Ectodermal cell (in vitro differentiated cells): ENCODE measurements at regions not wholly inside any gene's neighbourhood (a gene's known extent, or its start where the extent isn't known, plus 50 kb on each side); places are given as distances from the start of the nearest gene placed in this dataset.

Experiments used
- H3K27ac ChIP-seq: 2 replicates; pipeline ENCODE4 v1.7.0; 2013; ENCODE audit warnings: mild to moderate bottlenecking, low read depth, low read length; ENCODE audit not compliant: insufficient read depth, poor library complexity, severe bottlenecking
- H3K27me3 ChIP-seq: 2 replicates; pipeline ENCODE4 v1.7.0; 2013; ENCODE audit warnings: mild to moderate bottlenecking, low read length; ENCODE audit not compliant: insufficient read depth, control insufficient read depth, poor library complexity, severe bottlenecking
- H3K36me3 ChIP-seq: one replicate; pipeline ENCODE4 v1.7.0; 2013; ENCODE audit warnings: low read length; ENCODE audit not compliant: control insufficient read depth, insufficient read depth
- H3K4me1 ChIP-seq: one replicate; pipeline ENCODE4 v1.7.0; 2013; ENCODE audit warnings: low read length; ENCODE audit not compliant: control insufficient read depth, insufficient read depth
- H3K4me3 ChIP-seq: 2 replicates; pipeline ENCODE4 v1.7.0; 2013; ENCODE audit warnings: low read depth, low read length, control low read depth; ENCODE audit not compliant: insufficient read depth
- H3K9me3 ChIP-seq: 2 replicates; pipeline ENCODE4 v1.7.0; 2013; ENCODE audit warnings: mild to moderate bottlenecking, low read length, moderate library complexity; ENCODE audit not compliant: control insufficient read depth
- WGBS, 2 experiments: methylation state at CpG; one replicate each; pipeline ENCODE4 v1.1.7; 2013; ENCODE audit warnings: missing lambda C conversion rate in 2 of 2; 5-methylcytosine and 5-hydroxymethylcytosine counted together

GRCh38 chr9:26391036-26391435 lies 501.6 kb downstream of the CAAP1 start:
- 88 to 89% methylated on average over 4 of the region's 4 CpGs for WGBS, 2 experiments
- H3K9me3 ChIP-seq, result no peaks in the 10 kb centered on the region
- no peaks in the 10 kb centered on the region for H3K4me1 ChIP-seq
- no peaks in the 10 kb centered on the region for H3K27me3 ChIP-seq
- no peak overlapping the region for H3K4me3 ChIP-seq
- H3K27ac ChIP-seq, result no peak overlapping the region
- H3K36me3 ChIP-seq, result no peaks in the 10 kb centered on the region

GRCh38 chr9:26375448-26375847 lies 517.2 kb downstream of the CAAP1 start:
- WGBS, 2 experiments, result 97 to 100% methylated on average over 2 of the region's 2 CpGs
- Histone ChIP-seq H3K4me1 (no peaks in the 10 kb centered on the region), H3K27ac (no peak overlapping the region), H3K9me3 (no peaks in the 10 kb centered on the region), H3K36me3 (no peaks in the 10 kb centered on the region), H3K27me3 (no peaks in the 10 kb centered on the region), H3K4me3 (no peak overlapping the region)

GRCh38 chr9:26373616-26374015 lies 519.0 kb downstream of the CAAP1 start:
- 95 to 98% methylated on average over 2 of the region's 2 CpGs for WGBS, 2 experiments
- no peaks in the 10 kb centered on the region for H3K27me3 ChIP-seq
- no peak overlapping the region for H3K27ac ChIP-seq
- no peaks in the 10 kb centered on the region for H3K4me1 ChIP-seq
- H3K36me3 ChIP-seq, result no peaks in the 10 kb centered on the region
- H3K9me3 ChIP-seq, result no peaks in the 10 kb centered on the region
- H3K4me3 ChIP-seq, result no peak overlapping the region

GRCh38 chr9:26371236-26371635 lies 521.4 kb downstream of the CAAP1 start:
- H3K4me1 ChIP-seq, result no peaks in the 10 kb centered on the region
- WGBS, 2 experiments, result no CpG with 5 or more reads among the region's 1 CpG
- H3K9me3 ChIP-seq, result no peaks in the 10 kb centered on the region
- no peak overlapping the region for H3K27ac ChIP-seq
- no peaks in the 10 kb centered on the region for H3K36me3 ChIP-seq
- no peak overlapping the region for H3K4me3 ChIP-seq
- H3K27me3 ChIP-seq, result no peaks in the 10 kb centered on the region

GRCh38 chr9:26369093-26369492 lies 523.5 kb downstream of the CAAP1 start:
- Histone ChIP-seq H3K27me3 (no peaks in the 10 kb centered on the region), H3K4me1 (no peaks in the 10 kb centered on the region), H3K36me3 (no peaks in the 10 kb centered on the region), H3K4me3 (no peak overlapping the region), H3K9me3 (no peaks in the 10 kb centered on the region), H3K27ac (no peak overlapping the region)
- WGBS, 2 experiments, result 91 to 100% methylated on average over 1 to 2 of the region's 3 CpGs

- no peaks in the 10 kb centered on the region for H3K36me3 ChIP-seq
- H3K9me3 ChIP-seq, result no peaks in the 10 kb centered on the region
- no peaks in the 10 kb centered on the region for H3K27me3 ChIP-seq
- 89 to 97% methylated on average over 3 of the region's 3 CpGs for WGBS, 2 experiments
- H3K27ac ChIP-seq, result no peak overlapping the region
- no peaks in the 10 kb centered on the region for H3K4me1 ChIP-seq
- H3K4me3 ChIP-seq, result no peak overlapping the region
Measured at GRCh38 chr9:26368241-26368640, 524.4 kb downstream of the CAAP1 start.

GRCh38 chr9:26361010-26361409 lies 531.6 kb downstream of the CAAP1 start:
- Histone ChIP-seq H3K4me3 (no peak overlapping the region), H3K9me3 (no peaks in the 10 kb centered on the region), H3K27me3 (no peaks in the 10 kb centered on the region), H3K36me3 (no peaks in the 10 kb centered on the region), H3K4me1 (no peaks in the 10 kb centered on the region), H3K27ac (no peak overlapping the region)
- WGBS, 2 experiments, result 90 to 96% methylated on average over 2 of the region's 2 CpGs

GRCh38 chr9:26358836-26359235 lies 533.8 kb downstream of the CAAP1 start:
- Histone ChIP-seq H3K36me3 (no peaks in the 10 kb centered on the region), H3K4me3 (no peak overlapping the region), H3K27me3 (no peaks in the 10 kb centered on the region), H3K4me1 (no peaks in the 10 kb centered on the region), H3K27ac (no peak overlapping the region), H3K9me3 (no peaks in the 10 kb centered on the region)

- no peak overlapping the region for H3K4me3 ChIP-seq
- no peaks in the 10 kb centered on the region for H3K36me3 ChIP-seq
- no peaks in the 10 kb centered on the region for H3K9me3 ChIP-seq
- no peak overlapping the region for H3K27ac ChIP-seq
- no peaks in the 10 kb centered on the region for H3K4me1 ChIP-seq
- H3K27me3 ChIP-seq, result no peaks in the 10 kb centered on the region
- WGBS, 2 experiments, result 97 to 99% methylated on average over 3 of the region's 3 CpGs
Measured at GRCh38 chr9:26357803-26358344, 534.7 kb downstream of the CAAP1 start.

GRCh38 chr9:26356491-26356890 lies 536.1 kb downstream of the CAAP1 start:
- Histone ChIP-seq H3K9me3 (no peaks in the 10 kb centered on the region), H3K27ac (no peak overlapping the region), H3K36me3 (no peaks in the 10 kb centered on the region), H3K27me3 (no peaks in the 10 kb centered on the region), H3K4me3 (no peak overlapping the region), H3K4me1 (no peaks in the 10 kb centered on the region)
- 88 to 92% methylated on average over 2 of the region's 2 CpGs for WGBS, 2 experiments

- Histone ChIP-seq H3K27me3 (no peaks in the 10 kb centered on the region), H3K4me3 (no peak overlapping the region), H3K36me3 (no peaks in the 10 kb centered on the region), H3K27ac (no peak overlapping the region), H3K9me3 (no peaks in the 10 kb centered on the region), H3K4me1 (no peaks in the 10 kb centered on the region)
- WGBS, 2 experiments, result 81 to 83% methylated on average over 8 of the region's 8 CpGs
Measured at GRCh38 chr9:26346942-26347477, 545.6 kb downstream of the CAAP1 start.
